T-helper 2 cell treated with Interferon-gamma antibody and Interleukin-4, amounts not matched to agents 5 μg/mL and 100 μg/mL, for 36 hours (primary cell): ENCODE measurements at regions not wholly inside any gene's neighbourhood (a gene's known extent, or its start where the extent isn't known, plus 50 kb on each side); places are given as distances from the start of the nearest gene placed in this dataset.

ENCODE experiments used
- DNase-seq: peaks from one replicate; pipeline ENCODE4 v3.0.0; 2021; ENCODE audit warnings: low spot score
- H3K27ac Mint-ChIP-seq: one replicate; pipeline ENCODE4 v1.8.0; 2021; ENCODE audit warnings: mild to moderate bottlenecking, mixed read lengths
- H3K27me3 Mint-ChIP-seq: one replicate; pipeline ENCODE4 v1.8.0; 2021; ENCODE audit warnings: low read depth, mixed read lengths
- H3K36me3 Mint-ChIP-seq: one replicate; pipeline ENCODE4 v1.8.0; 2021; ENCODE audit warnings: low read depth, mixed read lengths
- H3K4me1 Mint-ChIP-seq: one replicate; pipeline ENCODE4 v1.8.0; 2021; ENCODE audit warnings: low read depth, mixed read lengths
- H3K4me3 Mint-ChIP-seq: one replicate; pipeline ENCODE4 v1.8.0; 2022; ENCODE audit warnings: mild to moderate bottlenecking, moderate library complexity, mixed read lengths
- H3K9me3 Mint-ChIP-seq: one replicate; pipeline ENCODE4 v1.8.0; 2021; ENCODE audit warnings: mixed read lengths

GRCh38 chr20:60634491-60635172 is 617.4 kb upstream of the CDH4 start:
- no peaks in the 10 kb centered on the region for H3K27me3 Mint-ChIP-seq
- no peaks in the 10 kb centered on the region for H3K4me1 Mint-ChIP-seq
- DNase-seq = no peak
- H3K27ac Mint-ChIP-seq = no peak overlapping the region
- H3K4me3 Mint-ChIP-seq = no peak overlapping the region
- H3K9me3 Mint-ChIP-seq = no peaks in the 10 kb centered on the region
- H3K36me3 Mint-ChIP-seq = no peaks in the 10 kb centered on the region

DNA sequence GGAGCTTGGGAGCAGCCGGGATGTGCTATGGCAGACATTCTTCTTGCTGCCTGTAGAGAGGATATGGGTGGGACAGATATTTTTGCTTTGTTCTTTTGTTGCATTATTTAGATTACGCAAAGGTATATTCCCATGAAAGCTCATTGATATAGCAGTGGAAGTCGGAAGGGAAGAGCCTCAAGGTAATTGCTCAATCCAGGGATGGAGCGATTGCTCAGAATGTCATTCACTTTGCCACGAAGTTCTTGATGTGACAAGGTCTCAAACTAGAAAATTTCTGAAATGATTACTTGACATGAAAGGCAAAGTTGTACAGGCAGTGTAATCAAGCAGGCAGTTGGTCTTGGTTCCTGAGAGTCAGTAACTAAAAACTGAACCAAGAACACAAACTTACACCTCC is 615.6 kb upstream of the CDH4 start:
- Mint-ChIP-seq H3K9me3 (no peaks in the 10 kb centered on the region), H3K4me1 (no peaks in the 10 kb centered on the region), H3K27ac (no peak overlapping the region), H3K27me3 (no peaks in the 10 kb centered on the region), H3K36me3 (no peaks in the 10 kb centered on the region), H3K4me3 (no peak overlapping the region)
- DNase-seq = no peak

GRCh38 chr20:60637801-60638200 is 614.3 kb upstream of the CDH4 start:
- Mint-ChIP-seq H3K27me3 (no peaks in the 10 kb centered on the region), H3K27ac (no peak overlapping the region), H3K4me1 (no peaks in the 10 kb centered on the region), H3K36me3 (no peaks in the 10 kb centered on the region), H3K9me3 (no peaks in the 10 kb centered on the region), H3K4me3 (no peak overlapping the region)
- no peak for DNase-seq

- no peaks in the 10 kb centered on the region for H3K27me3 Mint-ChIP-seq
- no peak overlapping the region for H3K27ac Mint-ChIP-seq
- H3K36me3 Mint-ChIP-seq = no peaks in the 10 kb centered on the region
- no peak overlapping the region for H3K4me3 Mint-ChIP-seq
- no peaks in the 10 kb centered on the region for H3K4me1 Mint-ChIP-seq
- H3K9me3 Mint-ChIP-seq = no peaks in the 10 kb centered on the region
- DNase-seq = no peak
These were observed 613.5 kb upstream of the CDH4 start for GRCh38 chr20:60638430-60639098.

DNA sequence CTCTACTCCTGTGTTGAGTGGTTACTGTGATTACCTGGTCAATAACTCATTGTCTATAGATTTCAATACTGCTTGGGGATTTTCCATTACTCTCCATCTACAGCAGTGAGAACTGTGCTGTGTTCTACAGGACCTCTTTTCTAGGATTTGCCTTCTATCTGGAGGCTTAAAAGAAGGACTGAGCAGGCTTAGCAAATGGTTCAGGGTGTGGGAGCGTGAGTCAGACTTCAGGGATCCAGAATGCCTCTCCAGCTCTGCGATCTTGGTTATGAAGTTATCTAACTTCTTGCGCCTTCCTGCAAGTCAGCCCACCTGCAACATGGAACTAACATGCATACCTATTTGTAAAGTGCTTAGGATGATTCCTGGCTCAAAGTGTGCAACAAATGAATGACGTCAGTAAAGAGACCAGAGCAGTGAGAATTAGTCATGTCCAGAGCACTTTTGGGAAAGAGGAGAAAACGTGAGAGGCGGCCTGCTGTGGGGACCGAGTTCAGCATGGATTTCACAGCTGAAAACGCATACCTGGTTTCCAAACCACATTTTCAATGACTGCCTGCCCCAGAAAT is 610.1 kb upstream of the CDH4 start:
- Mint-ChIP-seq H3K27ac (no peak overlapping the region), H3K4me1 (no peaks in the 10 kb centered on the region), H3K4me3 (no peak overlapping the region), H3K36me3 (no peaks in the 10 kb centered on the region), H3K27me3 (no peaks in the 10 kb centered on the region), H3K9me3 (no peaks in the 10 kb centered on the region)
- DNase-seq = no peak

DNA sequence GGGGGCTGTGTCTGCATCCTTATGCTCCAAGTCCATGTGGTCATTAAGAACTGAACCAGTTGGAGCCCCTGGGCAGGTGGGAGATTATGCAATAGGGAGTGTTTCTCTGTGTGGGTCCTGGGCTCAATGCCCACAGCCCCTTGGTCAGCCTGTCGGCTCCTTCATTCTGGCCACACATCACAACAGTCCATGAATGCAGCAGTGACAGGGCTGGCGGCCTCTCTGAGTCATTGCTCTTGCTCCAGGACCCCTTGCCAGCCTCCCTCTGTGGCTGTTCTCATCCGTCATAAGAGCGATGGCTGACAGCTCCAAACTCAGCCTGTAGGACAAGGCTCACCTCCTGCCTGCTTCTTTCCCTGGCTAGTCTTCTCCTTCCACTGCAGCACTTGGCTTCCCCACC is 609.5 kb upstream of the CDH4 start:
- Mint-ChIP-seq H3K4me1 (no peaks in the 10 kb centered on the region), H3K36me3 (no peaks in the 10 kb centered on the region), H3K9me3 (no peaks in the 10 kb centered on the region), H3K4me3 (no peak overlapping the region), H3K27me3 (no peaks in the 10 kb centered on the region), H3K27ac (no peak overlapping the region)
- no peak for DNase-seq

- Mint-ChIP-seq H3K9me3 (peaks cover 6% of the 10 kb centered on the region), H3K27me3 (no peaks in the 10 kb centered on the region), H3K27ac (no peak overlapping the region), H3K36me3 (no peaks in the 10 kb centered on the region), H3K4me1 (no peaks in the 10 kb centered on the region), H3K4me3 (no peak overlapping the region)
- no peak for DNase-seq
These were observed 603.5 kb upstream of the CDH4 start for GRCh38 chr20:60648556-60648955.

DNA sequence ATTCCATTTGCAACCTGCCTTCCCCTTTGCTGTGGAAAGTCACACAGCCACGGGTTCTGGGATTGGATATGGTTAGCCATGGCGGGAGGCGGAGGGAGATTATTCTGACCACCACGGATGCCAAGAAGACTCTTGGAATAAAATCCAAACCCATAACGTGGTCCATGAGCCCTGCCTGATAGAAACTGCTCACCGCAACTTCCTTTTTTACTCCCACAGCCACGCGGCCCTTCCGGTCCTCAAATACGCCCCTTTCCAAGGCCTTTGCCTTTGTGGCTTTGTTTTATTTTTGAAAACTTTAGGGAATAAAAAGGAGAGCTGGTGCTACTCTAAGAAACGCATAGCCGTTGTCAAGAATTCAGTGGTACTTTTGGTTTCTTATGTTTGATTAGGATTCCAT is 602.5 kb upstream of the CDH4 start:
- no peak for DNase-seq
- Mint-ChIP-seq H3K9me3 (peaks cover 11% of the 10 kb centered on the region), H3K4me3 (no peak overlapping the region), H3K27ac (no peak overlapping the region), H3K36me3 (no peaks in the 10 kb centered on the region), H3K27me3 (no peaks in the 10 kb centered on the region), H3K4me1 (no peaks in the 10 kb centered on the region)

DNA sequence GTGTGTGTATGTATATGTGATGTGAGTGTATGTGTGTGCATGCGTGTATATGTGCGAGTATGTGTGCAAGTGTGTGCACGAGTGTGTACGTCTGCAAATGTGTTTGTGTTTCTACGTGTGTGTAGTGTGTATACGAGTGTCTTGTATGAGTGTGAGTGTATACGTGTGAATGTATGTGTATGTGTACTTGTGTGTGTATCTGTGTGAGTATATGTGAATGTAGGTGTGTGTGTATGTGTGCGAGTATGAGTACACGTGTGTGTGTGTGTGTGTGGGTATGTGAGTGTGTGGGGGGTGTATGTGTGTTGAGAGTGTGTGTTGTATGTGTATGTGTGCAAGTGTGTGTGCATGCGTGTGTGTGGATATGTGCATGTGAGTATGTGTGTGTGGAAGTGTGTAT is 602.0 kb upstream of the CDH4 start:
- Mint-ChIP-seq H3K9me3 (peaks cover 13% of the 10 kb centered on the region), H3K36me3 (no peaks in the 10 kb centered on the region), H3K27me3 (no peaks in the 10 kb centered on the region), H3K4me3 (no peak overlapping the region), H3K4me1 (no peaks in the 10 kb centered on the region), H3K27ac (no peak overlapping the region)
- no peak for DNase-seq

DNA sequence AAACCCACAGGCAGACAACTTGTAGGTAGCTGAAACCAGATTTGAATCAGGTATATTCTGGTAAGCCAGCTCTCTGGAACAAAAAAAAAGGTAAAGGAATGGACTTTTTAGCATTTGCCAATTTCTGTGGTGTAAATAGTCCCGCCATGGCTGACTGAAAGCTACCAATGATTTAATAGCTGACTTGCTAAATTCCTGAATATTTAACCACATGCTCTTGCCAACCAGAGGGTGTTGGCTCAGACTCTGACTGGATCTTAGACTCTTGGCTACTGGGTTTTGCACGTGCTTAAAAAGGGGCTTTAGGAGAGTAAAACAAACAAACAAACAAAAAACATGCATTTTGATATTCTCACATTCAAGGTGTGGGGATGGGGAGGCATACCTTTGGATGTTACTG is 600.0 kb upstream of the CDH4 start:
- Mint-ChIP-seq H3K36me3 (no peaks in the 10 kb centered on the region), H3K9me3 (peaks cover 22% of the 10 kb centered on the region), H3K27me3 (no peaks in the 10 kb centered on the region), H3K4me3 (no peak overlapping the region), H3K4me1 (no peaks in the 10 kb centered on the region), H3K27ac (no peak overlapping the region)
- no peak for DNase-seq

DNA sequence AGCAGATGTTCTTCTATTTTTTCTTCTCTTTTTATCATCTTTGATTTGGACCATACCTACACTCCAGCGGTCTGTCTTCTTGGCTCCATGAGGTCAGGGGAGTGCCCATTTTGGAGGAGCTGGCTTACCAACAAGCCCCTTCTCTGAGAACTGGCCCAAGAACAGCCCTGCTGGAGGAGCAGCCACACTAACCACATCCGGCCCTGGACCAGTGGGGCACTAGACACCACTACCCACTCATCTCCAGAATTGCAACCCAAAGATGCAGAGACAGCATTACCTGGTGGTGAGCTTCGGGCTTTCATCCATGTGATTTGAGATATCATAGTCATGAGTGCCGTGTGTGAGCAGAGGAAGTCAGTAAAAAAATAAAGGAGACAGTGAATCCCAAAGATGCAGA is 599.4 kb upstream of the CDH4 start:
- Mint-ChIP-seq H3K4me1 (no peaks in the 10 kb centered on the region), H3K36me3 (no peaks in the 10 kb centered on the region), H3K4me3 (no peak overlapping the region), H3K27ac (no peak overlapping the region), H3K27me3 (no peaks in the 10 kb centered on the region), H3K9me3 (peaks cover 22% of the 10 kb centered on the region)
- DNase-seq = no peak

DNA sequence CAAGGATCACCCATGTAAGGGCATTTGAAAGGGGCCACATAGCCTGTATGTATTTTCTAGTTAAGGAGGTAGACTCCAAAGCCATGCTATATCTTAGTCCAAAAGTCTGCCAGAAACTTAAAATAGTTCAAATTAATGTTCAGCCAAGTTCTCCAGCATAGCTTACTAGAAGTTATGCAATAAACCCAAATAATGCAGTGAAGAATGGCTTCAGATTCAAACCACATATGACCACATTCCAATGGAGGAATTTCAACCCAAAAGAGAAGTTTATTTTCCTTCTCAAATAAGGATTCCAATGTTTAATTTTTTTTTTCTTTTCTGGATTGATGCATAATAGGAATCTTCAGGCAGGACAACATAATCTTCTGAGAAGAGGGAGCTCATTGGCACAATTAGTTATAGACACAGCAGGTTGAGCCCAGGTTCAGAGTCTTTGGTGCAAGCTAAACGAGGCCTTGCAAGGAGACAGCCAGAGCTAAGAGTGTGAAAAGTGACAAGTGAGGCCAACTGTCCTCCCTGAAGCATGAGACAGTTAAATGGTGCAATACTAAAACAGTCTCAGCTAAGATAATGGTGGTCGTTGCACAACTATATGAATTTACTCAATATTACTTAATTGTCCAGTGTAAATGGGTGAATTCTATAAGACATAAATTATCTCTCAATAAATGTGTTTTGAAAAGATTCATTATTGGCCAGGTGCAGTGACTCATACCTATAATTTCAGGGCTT is 598.8 kb upstream of the CDH4 start:
- no peak overlapping the region for H3K4me3 Mint-ChIP-seq
- DNase-seq = no peak
- no peak overlapping the region for H3K27ac Mint-ChIP-seq
- H3K36me3 Mint-ChIP-seq = no peaks in the 10 kb centered on the region
- no peaks in the 10 kb centered on the region for H3K27me3 Mint-ChIP-seq
- no peaks in the 10 kb centered on the region for H3K4me1 Mint-ChIP-seq
- H3K9me3 Mint-ChIP-seq = peaks cover 22% of the 10 kb centered on the region

GRCh38 chr20:60658681-60659080 is 593.4 kb upstream of the CDH4 start:
- Mint-ChIP-seq H3K36me3 (no peaks in the 10 kb centered on the region), H3K27me3 (no peaks in the 10 kb centered on the region), H3K27ac (no peak overlapping the region)

DNA sequence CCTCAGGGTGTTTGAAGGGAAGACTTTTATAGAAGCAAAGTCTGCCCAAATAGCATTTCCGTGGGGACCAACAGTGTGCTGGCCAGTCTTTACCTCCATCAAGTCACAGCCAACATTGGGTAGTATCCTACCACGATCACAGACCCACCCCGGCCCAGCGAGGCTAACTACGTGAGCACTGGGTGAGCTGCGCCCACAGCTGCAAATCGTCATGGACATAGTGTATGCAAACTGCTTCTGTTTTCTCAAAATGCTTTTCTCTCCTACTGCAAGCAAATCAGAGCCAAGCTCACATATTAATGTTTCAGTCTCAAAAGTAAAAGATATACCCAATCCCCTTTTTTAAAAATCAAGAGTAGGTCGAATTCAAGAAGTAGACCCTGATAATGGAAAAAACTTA is 592.8 kb upstream of the CDH4 start:
- Mint-ChIP-seq H3K4me3 (no peak overlapping the region), H3K36me3 (no peaks in the 10 kb centered on the region), H3K27me3 (no peaks in the 10 kb centered on the region), H3K27ac (no peak overlapping the region), H3K9me3 (peaks cover 15% of the 10 kb centered on the region), H3K4me1 (no peaks in the 10 kb centered on the region)
- no peak for DNase-seq

More at GRCh38 chr20:60658681-60659080, 593.4 kb upstream of the CDH4 start:
- Mint-ChIP-seq H3K4me3 (no peak overlapping the region), H3K4me1 (no peaks in the 10 kb centered on the region), H3K9me3 (peaks cover 17% of the 10 kb centered on the region)
- DNase-seq = no peak
